HG02852 (cell line): ENCODE measurements at regions not wholly inside any gene's neighbourhood (a gene's known extent, or its start where the extent isn't known, plus 50 kb on each side); places are given as distances from the start of the nearest gene placed in this dataset.

Experiments used
- ATAC-seq: cut with Tn5 transposase; IDR thresholded peaks from one replicate; pipeline ENCODE4 v1.9.1; 2021; ENCODE audit warnings: mild to moderate bottlenecking, moderate library complexity; ENCODE audit not compliant: unreplicated experiment

GRCh38 chr10:131726967-131727366 is 173.8 kb upstream of the PPP2R2D start:
- no peak for ATAC-seq

- ATAC-seq: no peak
These were observed 173.2 kb upstream of the PPP2R2D start for GRCh38 chr10:131727560-131727959.

- ATAC-seq: no peak
These were observed 172.3 kb upstream of the PPP2R2D start for GRCh38 chr10:131728286-131729228.

GRCh38 chr10:131729361-131729760 is 171.4 kb upstream of the PPP2R2D start:
- no peak for ATAC-seq

- no peak for ATAC-seq
These were observed 170.7 kb upstream of the PPP2R2D start for GRCh38 chr10:131729938-131730660.

GRCh38 chr10:131730771-131731497 is 169.9 kb upstream of the PPP2R2D start:
- no peak for ATAC-seq

GRCh38 chr10:131731780-131732630 is 168.8 kb upstream of the PPP2R2D start:
- ATAC-seq: no peak

GRCh38 chr10:131732631-131733127 is 168.1 kb upstream of the PPP2R2D start:
- no peak for ATAC-seq

GRCh38 chr10:131733596-131733995 is 167.2 kb upstream of the PPP2R2D start:
- no peak for ATAC-seq

- ATAC-seq: no peak
These were observed 165.2 kb upstream of the PPP2R2D start for GRCh38 chr10:131735577-131735976.

GRCh38 chr10:131736321-131736980 is 164.4 kb upstream of the PPP2R2D start:
- ATAC-seq: no peak

- no peak for ATAC-seq
These were observed 163.0 kb upstream of the PPP2R2D start for GRCh38 chr10:131737543-131738395.

GRCh38 chr10:131738396-131738735 is 162.4 kb upstream of the PPP2R2D start:
- no peak for ATAC-seq

- no peak for ATAC-seq
These were observed 161.6 kb upstream of the PPP2R2D start for GRCh38 chr10:131739206-131739605.

- no peak for ATAC-seq
These were observed 158.3 kb upstream of the PPP2R2D start for GRCh38 chr10:131742500-131742951.

- peak; percentile 66 for ATAC-seq
These were observed 157.3 kb upstream of the PPP2R2D start for GRCh38 chr10:131743190-131744151.

GRCh38 chr10:131744346-131744745 is 156.5 kb upstream of the PPP2R2D start:
- ATAC-seq: no peak

- ATAC-seq: no peak
These were observed 155.2 kb upstream of the PPP2R2D start for GRCh38 chr10:131745591-131745990.
